PFSK-1 (cell line): ENCODE measurements at regions not wholly inside any gene's neighbourhood (a gene's known extent, or its start where the extent isn't known, plus 50 kb on each side); places are given as distances from the start of the nearest gene placed in this dataset.

Experiments used
- FOXP2 ChIP-seq: optimal IDR thresholded peaks from 2 replicates; pipeline ENCODE3; 2011; ENCODE audit warnings: borderline replicate concordance, control low read depth, inconsistent platforms; ENCODE audit not compliant: insufficient read depth; ENCODE audit errors: extremely low read length, extremely low read depth
- POLR2AphosphoS5 ChIP-seq: IDR thresholded peaks from 2 replicates; pipeline ENCODE4 v1.6.1; 2012; ENCODE audit warnings: low read depth, mild to moderate bottlenecking, control low read depth, low read length, moderate library complexity
- REST ChIP-seq, 2 experiments: IDR thresholded peaks; 2 replicates each; pipeline versions ENCODE4 v1.6.1 to v1.8.0; 2011 to 2012; ENCODE audit warnings: low read depth in 2 of 2, low read length in 2 of 2, control low read depth in 1 of 2, inconsistent platforms in 1 of 2, mild to moderate bottlenecking in 1 of 2, moderate library complexity in 1 of 2; ENCODE audit not compliant: insufficient read depth in 1 of 2
- SIN3A ChIP-seq: IDR thresholded peaks from 2 replicates; pipeline ENCODE4 v1.6.1; 2012; ENCODE audit warnings: mild to moderate bottlenecking, low read length, moderate library complexity, borderline replicate concordance; ENCODE audit not compliant: insufficient read depth
- TAF1 ChIP-seq: IDR thresholded peaks from 2 replicates; pipeline ENCODE4 v1.6.1; 2012; ENCODE audit warnings: low read length, control low read depth, borderline replicate concordance; ENCODE audit not compliant: insufficient read depth

GRCh38 chr13:99135591-99135990 lies 65.1 kb upstream of the UBAC2 start:
- no peak for TF ChIP-seq FOXP2
- no peak for TF ChIP-seq TAF1
- no peak for TF ChIP-seq POLR2AphosphoS5
- TF ChIP-seq SIN3A: no peak
- TF ChIP-seq REST (IDR thresholded peaks at IDR 0.05; ENCODE audit: insufficient read depth in 1 of 2, low read depth in 2 of 2, low read length in 2 of 2): no peak
